ENCODE measurements at regions not wholly inside any gene's neighbourhood (a gene's known extent, or its start where the extent isn't known, plus 50 kb on each side); places are given as distances from the start of the nearest gene placed in this dataset.

GRCh38 chr13:55437162-55437561 is 1703.6 kb upstream of the PRR20A start:
- H3K79me2 ChIP-seq (ENCODE audit: control insufficient read depth, insufficient read depth, low read length), result no peaks in the 10 kb centered on the region
- H3K4me2 ChIP-seq (replicated peaks; ENCODE audit: low read depth, low read length, poor library complexity, severe bottlenecking), result no peak overlapping the region
- intact Hi-C loops (cut with micrococcal nuclease), result no loop called here
- no peak overlapping the region for H3K27ac ChIP-seq (ENCODE audit: low read length in 2 of 2)
- DNase-seq (no peak), ATAC-seq (ENCODE audit: low read depth) (no peak)
- H4K20me1 ChIP-seq (ENCODE audit: control insufficient read depth, insufficient read depth, low read length, poor library complexity, severe bottlenecking), result no peaks in the 10 kb centered on the region
- H3K4me3 Mint-ChIP-seq, result no peak overlapping the region
- no peaks in the 10 kb centered on the region for H3K27me3 ChIP-seq (replicated peaks in 1 of 4; ENCODE audit: control extremely low read depth in 1 of 4, control insufficient read depth in 3 of 4, insufficient read depth in 4 of 4, low read length in 3 of 4)
- H3K36me3 ChIP-seq (replicated peaks in 1 of 2; ENCODE audit: control extremely low read depth in 1 of 2, control insufficient read depth in 1 of 2, extremely low read depth in 1 of 2, insufficient read depth in 2 of 2, low read length in 1 of 2), result no peaks in the 10 kb centered on the region
- H3K9ac ChIP-seq (ENCODE audit: low read length), result no peak overlapping the region
- no peaks in the 10 kb centered on the region for H3K27me3 Mint-ChIP-seq
- H3K9me3 Mint-ChIP-seq (ENCODE audit: insufficient read depth), result peaks cover 2% of the 10 kb centered on the region
- H3K4me1 ChIP-seq (ENCODE audit: control insufficient read depth in 2 of 2, insufficient read depth in 2 of 2, low read length in 2 of 2), result no peaks in the 10 kb centered on the region
- H2AFZ ChIP-seq (ENCODE audit: insufficient read depth, low read depth, low read length, poor library complexity, severe bottlenecking), result no peak overlapping the region
- TF ChIP-seq EZH2 (IDR thresholded peaks at IDR 0.05; ENCODE audit: borderline replicate concordance, insufficient read depth, low read depth, low read length, poor library complexity, severe bottlenecking) (no peak), CTCF (IDR thresholded peaks at IDR 0.05) (no peak)
- H3K27ac Mint-ChIP-seq, result no peak overlapping the region
- ChIA-PET POLR2A (no interaction called here), CTCF (no interaction called here)
- H3K9me3 ChIP-seq (ENCODE audit: control extremely low read depth in 1 of 3, control insufficient read depth in 2 of 3, insufficient read depth in 1 of 3, low read length in 2 of 3), result peaks cover 0 to 15% (median 0%) of the 10 kb centered on the region in 3 donors
- no peak overlapping the region for H3K4me3 ChIP-seq (ENCODE audit: control extremely low read depth in 1 of 5, extremely low read depth in 1 of 5, insufficient read depth in 1 of 5, low read depth in 2 of 5, low read length in 4 of 5)
- no CpG with 5 or more reads among the region's 1 CpG for WGBS (ENCODE audit: insufficient coverage)
- H3K4me1 Mint-ChIP-seq, result no peaks in the 10 kb centered on the region

GRCh38 chr13:55439450-55439849 is 1701.3 kb upstream of the PRR20A start:
- no peak for DNase-seq
- intact Hi-C loops (cut with micrococcal nuclease), result no loop called here
- Histone ChIP-seq H3K4me3 (ENCODE audit: control extremely low read depth in 1 of 5, extremely low read depth in 1 of 5, insufficient read depth in 1 of 5, low read depth in 2 of 5, low read length in 4 of 5) (no peak overlapping the region), H3K27me3 (replicated peaks in 1 of 4; ENCODE audit: control extremely low read depth in 1 of 4, control insufficient read depth in 3 of 4, insufficient read depth in 4 of 4, low read length in 3 of 4) (no peaks in the 10 kb centered on the region), H3K27ac (ENCODE audit: low read length in 2 of 2) (no peak overlapping the region), H3K4me2 (replicated peaks; ENCODE audit: low read depth, low read length, poor library complexity, severe bottlenecking) (no peak overlapping the region), H3K9ac (ENCODE audit: low read length) (no peak overlapping the region), H3K36me3 (replicated peaks in 1 of 2; ENCODE audit: control extremely low read depth in 1 of 2, control insufficient read depth in 1 of 2, extremely low read depth in 1 of 2, insufficient read depth in 2 of 2, low read length in 1 of 2) (no peaks in the 10 kb centered on the region), H3K9me3 (ENCODE audit: control extremely low read depth in 1 of 3, control insufficient read depth in 2 of 3, insufficient read depth in 1 of 3, low read length in 2 of 3) (peaks cover 0 to 15% (median 0%) of the 10 kb centered on the region in 3 donors), H4K20me1 (ENCODE audit: control insufficient read depth, insufficient read depth, low read length, poor library complexity, severe bottlenecking) (no peaks in the 10 kb centered on the region), H2AFZ (ENCODE audit: insufficient read depth, low read depth, low read length, poor library complexity, severe bottlenecking) (no peak overlapping the region), H3K4me1 (ENCODE audit: control insufficient read depth in 2 of 2, insufficient read depth in 2 of 2, low read length in 2 of 2) (no peaks in the 10 kb centered on the region), H3K79me2 (ENCODE audit: control insufficient read depth, insufficient read depth, low read length) (no peaks in the 10 kb centered on the region)
- ATAC-seq (ENCODE audit: low read depth), result no peak
- ChIA-PET POLR2A (no interaction called here), CTCF (interaction anchor here (0.6 kb wide), 1 partner anchor 1558 kb away, joined by 6 read pairs; no protein-coding TSS in a partner anchor)
- Mint-ChIP-seq H3K27ac (no peak overlapping the region), H3K4me1 (no peaks in the 10 kb centered on the region), H3K4me3 (no peak overlapping the region), H3K9me3 (ENCODE audit: insufficient read depth) (peaks cover 2% of the 10 kb centered on the region), H3K27me3 (no peaks in the 10 kb centered on the region)
- no peak for TF ChIP-seq CTCF (IDR thresholded peaks at IDR 0.05)
- no peak for TF ChIP-seq EZH2 (IDR thresholded peaks at IDR 0.05; ENCODE audit: borderline replicate concordance, insufficient read depth, low read depth, low read length, poor library complexity, severe bottlenecking)
- 67% methylated on average over 1 of the region's 1 CpG for WGBS (ENCODE audit: insufficient coverage)

Data from B cell (primary cell).